ENCODE measurements at regions not wholly inside any gene's neighbourhood (a gene's known extent, or its start where the extent isn't known, plus 50 kb on each side); places are given as distances from the start of the nearest gene placed in this dataset.

- TF ChIP-seq, protein P1, sequence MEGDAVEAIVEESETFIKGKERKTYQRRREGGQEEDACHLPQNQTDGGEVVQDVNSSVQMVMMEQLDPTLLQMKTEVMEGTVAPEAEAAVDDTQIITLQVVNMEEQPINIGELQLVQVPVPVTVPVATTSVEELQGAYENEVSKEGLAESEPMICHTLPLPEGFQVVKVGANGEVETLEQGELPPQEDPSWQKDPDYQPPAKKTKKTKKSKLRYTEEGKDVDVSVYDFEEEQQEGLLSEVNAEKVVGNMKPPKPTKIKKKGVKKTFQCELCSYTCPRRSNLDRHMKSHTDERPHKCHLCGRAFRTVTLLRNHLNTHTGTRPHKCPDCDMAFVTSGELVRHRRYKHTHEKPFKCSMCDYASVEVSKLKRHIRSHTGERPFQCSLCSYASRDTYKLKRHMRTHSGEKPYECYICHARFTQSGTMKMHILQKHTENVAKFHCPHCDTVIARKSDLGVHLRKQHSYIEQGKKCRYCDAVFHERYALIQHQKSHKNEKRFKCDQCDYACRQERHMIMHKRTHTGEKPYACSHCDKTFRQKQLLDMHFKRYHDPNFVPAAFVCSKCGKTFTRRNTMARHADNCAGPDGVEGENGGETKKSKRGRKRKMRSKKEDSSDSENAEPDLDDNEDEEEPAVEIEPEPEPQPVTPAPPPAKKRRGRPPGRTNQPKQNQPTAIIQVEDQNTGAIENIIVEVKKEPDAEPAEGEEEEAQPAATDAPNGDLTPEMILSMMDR (IDR thresholded peaks at IDR 0.05; ENCODE audit: insufficient read depth, low read length, poor library complexity, severe bottlenecking) = no peak
- TF ChIP-seq EZH2phosphoT487 (conservative IDR thresholded peaks at IDR 0.05; ENCODE audit: low read length) = no peak
Measured at GRCh38 chr6:143591441-143591840, 79.9 kb upstream of the FUCA2 start.
